ENCODE measurements at regions not wholly inside any gene's neighbourhood (a gene's known extent, or its start where the extent isn't known, plus 50 kb on each side); places are given as distances from the start of the nearest gene placed in this dataset.
"Not testable (repeated sequence)": the region's sequence is repeated elsewhere in the genome, so short reads cannot be mapped to it uniquely, and the experiment has no call there.

DNA sequence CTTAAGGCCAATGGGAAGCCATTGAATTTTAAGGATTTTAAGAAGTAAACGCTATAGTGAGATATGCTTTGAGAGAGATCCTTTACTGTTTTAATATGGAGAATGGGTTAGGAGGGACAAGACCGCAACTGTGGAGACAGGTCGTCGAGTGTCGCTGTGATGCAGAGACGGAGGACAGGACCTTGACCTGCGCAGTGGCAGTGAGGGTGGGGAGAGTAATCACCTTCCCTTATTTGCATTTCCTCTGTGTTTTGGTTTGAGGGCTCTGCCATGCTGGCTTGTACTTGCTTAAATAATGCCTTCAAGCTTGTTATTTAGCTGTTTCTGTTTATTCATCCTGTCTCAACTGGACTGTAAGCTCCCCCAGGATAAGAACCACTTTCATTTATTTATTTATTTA lies 345.0 kb downstream of the FBXW7 start:
- no peak for DNase-seq

DNA sequence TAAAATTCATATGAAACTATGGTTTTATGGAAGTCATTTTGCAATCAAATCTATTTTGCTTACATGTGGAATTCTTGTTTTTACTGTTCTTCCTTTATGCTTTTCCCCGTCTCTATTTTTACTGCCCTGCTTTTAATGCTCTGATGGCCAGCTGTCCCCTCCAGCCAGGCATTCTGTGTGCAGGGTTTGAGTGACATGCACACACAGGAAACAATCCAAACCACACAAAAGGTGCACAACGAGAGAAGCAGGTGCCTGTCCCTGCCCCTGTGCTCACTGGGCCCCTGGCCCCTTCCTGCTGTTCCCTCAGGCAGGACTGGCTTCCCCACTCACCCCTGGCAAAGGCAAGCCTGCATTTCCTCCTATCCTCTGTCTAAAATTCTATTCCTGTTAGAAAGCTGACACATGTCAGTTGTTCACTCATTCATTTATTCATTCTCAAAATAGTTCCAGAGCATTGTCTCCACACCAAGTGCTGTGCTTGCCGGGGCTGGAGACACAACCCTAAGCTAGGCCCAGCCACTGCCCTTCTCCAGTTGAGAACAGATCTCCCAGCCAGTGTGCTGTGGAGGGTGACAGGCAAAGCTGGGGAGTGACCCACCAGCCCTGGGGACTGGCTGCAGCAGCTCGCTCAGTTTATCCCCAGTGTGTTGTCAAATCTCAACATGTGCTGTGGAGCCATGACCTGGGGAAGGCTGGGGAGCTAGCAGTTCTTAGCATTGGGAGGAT lies 346.3 kb downstream of the FBXW7 start:
- no peak for DNase-seq

DNA sequence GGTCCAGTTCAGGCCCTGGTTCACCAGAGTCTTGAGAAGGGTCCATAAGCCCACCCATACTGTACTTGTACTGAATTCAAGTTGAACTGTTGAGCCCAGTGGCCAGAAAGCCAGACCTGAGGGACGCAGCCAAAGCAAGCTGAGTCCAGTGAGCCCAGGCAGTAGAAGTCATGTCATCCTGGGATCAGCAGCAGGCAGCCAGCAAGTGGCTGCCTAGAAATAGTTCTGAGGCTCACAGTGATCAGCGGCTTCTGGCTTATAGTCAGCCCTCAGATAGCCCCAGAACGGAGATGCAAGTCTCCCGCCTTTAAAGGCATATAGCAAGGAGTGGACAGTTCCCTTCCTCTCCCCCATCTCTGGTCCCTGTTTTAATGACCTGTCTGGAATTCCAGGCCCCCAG lies 347.1 kb downstream of the FBXW7 start:
- no peak for DNase-seq

DNA sequence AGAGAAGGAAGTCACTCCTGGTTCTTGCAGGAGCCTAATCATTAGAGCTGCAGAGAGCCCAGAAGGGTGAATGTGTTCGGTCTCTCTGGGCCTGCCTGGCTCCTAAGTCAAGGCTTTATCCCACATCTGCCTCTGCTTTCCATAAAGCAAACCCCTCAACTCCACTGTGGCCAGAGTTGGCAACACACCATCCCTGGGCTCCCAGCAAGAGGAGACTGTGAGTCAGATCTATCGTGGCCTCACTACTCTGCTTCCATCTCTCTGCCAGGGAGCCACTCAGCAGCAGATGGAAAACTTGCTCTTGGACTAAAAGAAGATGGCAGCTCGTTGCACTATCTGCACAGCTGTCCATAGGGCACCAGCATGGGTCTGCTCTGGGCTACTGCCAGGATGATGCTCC lies 348.2 kb downstream of the FBXW7 start:
- DNase-seq: no peak

- no peak for DNase-seq
These were observed 349.9 kb downstream of the FBXW7 start for GRCh38 chr4:152185786-152186550.

DNA sequence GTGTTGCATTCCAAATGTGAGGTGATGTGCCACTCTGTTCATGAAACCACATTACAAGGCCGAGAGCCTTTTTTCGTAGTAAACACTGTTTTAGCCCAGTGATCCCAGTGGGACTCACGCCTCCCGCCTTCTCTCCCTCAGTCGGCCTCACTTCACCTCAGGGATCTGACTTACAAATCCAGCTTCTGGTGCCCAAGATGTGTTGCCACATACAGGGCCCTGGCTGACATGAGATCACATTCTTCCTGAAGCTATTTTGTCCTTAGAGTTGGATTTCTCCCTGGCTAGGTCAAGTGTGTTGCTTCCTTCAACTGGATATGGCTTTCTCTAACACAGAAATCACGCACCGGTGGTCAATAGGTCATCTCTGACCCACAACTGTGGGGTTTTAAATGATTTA lies 354.7 kb downstream of the FBXW7 start:
- DNase-seq: no peak

GRCh38 chr4:152180369-152180768 lies 355.5 kb downstream of the FBXW7 start:
- no peak for DNase-seq

GRCh38 chr4:152177538-152177937 lies 358.4 kb downstream of the FBXW7 start:
- not testable (repeated sequence) for DNase-seq

GRCh38 chr4:152176627-152177214 lies 359.2 kb downstream of the FBXW7 start:
- DNase-seq: no peak

DNA sequence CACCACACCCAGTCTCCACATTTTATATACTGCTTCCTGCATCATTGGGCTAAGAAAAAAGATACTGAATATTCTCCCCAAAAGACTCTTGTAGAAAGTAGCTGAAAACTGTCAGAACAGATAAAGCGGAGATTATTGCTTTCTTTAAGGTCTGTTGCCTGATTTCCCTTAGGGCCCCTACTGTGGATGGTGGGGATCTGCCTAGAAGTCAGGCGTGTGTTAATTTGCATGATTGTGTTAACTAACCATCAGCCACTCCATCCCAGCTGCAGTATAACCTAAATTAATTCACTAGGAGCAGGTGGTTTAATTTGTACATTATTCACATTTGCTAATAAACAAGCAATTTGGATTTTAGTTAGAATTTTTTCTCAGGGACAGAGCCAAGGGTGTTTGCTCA lies 360.3 kb downstream of the FBXW7 start:
- DNase-seq: no peak

GRCh38 chr4:152172146-152172545 lies 363.7 kb downstream of the FBXW7 start:
- DNase-seq: no peak

- no peak for DNase-seq
These were observed 364.3 kb downstream of the FBXW7 start for GRCh38 chr4:152171556-152171955.

DNA sequence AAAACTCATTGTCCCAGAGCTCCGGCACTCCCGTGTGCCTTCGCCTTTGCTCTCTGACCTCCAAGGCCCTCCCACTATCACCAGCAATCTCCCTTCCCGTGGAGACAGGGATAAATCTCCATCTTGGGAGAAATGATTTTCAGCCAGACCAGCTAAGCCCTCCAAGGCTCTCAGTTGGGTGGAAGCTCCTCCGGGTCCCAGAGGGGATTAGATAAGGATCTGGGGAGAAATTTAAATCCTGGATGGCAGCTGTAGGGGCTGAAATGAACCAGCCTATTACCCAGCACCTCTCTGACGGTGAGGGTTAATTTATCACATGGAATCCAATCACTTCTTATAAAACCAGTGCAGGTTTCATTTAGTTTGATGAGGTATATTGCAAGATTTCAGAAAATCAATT lies 366.2 kb downstream of the FBXW7 start:
- DNase-seq: no peak

DNA sequence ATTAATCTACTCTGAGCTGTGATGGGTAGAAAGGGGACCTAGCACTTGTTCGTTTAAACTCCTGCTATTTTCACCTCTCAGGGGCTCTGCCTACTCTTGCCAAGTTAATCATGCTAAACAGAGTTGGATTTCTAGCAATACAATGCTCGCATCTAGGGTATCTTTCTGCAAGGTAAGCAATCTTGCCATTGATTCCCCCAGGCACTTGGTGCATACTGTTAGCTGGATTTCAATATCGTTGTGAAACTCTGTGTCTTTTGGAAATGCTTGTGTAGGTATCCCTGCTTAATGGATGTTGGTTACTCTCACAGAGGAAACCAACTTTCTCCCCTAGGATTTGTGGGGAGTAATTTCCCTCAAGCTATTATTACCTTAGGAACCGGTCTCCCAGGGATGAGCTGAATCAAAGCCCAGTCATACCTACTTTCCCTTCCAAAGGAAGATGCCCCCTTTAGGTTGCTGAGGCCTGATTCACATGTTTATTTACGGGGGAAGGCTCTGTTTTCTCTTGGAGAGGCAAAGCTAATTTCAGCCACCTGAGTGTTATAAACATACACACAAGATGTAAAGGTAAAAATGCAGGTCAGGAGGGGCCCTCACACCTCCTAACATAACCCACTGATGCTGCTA lies 366.8 kb downstream of the FBXW7 start:
- no peak for DNase-seq

DNA sequence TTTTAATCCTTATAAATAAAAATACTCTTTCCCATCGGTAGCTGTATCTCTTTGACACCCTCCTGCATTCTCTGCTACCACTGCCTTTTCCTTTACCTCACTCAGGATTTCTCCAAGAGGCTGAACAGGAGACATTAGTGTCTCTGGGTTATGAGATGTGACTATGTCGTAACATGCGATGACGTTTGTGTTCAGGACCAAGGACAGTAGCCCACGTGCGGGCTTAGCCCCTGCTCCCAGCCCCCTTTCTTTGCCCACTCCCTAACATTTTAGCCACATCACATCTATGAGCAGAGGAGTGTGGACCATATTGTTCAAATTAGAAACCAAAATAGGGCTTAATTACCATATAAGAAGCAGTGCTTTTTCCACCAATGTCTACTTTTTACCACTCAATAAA lies 369.3 kb downstream of the FBXW7 start:
- no peak for DNase-seq

DNA sequence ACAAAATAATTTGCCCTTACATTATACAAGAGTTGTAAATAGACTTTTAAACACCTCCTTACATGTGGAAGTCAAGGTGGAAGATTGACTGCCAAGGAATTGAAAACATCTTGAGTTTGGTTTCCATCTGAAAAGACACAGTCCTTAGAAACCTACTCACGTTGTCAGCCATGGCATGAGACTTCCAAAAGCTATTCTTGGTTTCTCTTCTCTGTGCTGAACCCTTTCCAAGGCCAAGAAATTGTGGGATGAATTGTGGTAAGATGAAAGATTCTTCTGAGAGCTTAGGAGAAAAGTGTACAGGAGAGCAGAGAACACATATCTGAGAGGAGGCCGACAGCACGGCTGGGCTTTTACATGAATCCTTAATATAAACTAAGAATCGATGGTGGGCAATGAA lies 370.0 kb downstream of the FBXW7 start:
- no peak for DNase-seq

DNA sequence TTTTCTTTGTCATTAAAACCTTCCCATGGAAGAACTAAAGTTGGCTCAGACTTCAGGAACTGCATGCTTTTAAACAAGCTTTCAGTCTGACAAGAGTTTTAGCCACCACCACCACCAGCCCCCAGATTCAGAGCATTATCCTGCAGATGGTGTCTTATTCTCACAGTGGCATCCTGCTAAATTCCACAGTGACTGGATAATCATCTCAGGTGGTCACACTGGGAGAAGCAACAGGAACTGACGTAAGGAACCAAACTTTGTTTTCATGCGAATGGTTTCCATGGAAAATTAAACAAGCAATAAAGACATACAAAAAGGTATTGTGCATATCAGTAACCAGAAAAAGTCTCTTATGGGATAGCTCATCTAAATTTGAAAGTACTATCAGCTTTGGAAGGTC lies 370.7 kb downstream of the FBXW7 start:
- DNase-seq: no peak

GRCh38 chr4:152164561-152164960 lies 371.3 kb downstream of the FBXW7 start:
- no peak for DNase-seq

DNA sequence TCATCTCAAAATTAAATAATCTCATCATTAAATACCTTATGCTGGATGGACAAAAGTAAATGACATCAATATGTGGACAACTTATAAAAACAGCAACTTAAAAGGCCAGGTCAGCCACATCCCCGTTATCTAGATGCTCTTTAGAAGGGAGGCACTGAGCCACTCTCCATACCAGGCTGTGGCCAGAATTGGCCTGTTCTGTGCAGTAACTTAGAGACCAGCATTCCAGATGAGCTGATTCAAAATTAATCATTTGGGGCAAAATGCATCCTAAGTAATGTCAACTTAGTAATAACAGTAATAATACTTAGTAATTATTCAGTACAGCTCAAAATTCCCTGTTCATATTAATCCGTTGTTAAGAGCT lies 373.6 kb downstream of the FBXW7 start:
- DNase-seq: no peak

GRCh38 chr4:152161676-152162330 lies 374.1 kb downstream of the FBXW7 start:
- no peak for DNase-seq

DNA sequence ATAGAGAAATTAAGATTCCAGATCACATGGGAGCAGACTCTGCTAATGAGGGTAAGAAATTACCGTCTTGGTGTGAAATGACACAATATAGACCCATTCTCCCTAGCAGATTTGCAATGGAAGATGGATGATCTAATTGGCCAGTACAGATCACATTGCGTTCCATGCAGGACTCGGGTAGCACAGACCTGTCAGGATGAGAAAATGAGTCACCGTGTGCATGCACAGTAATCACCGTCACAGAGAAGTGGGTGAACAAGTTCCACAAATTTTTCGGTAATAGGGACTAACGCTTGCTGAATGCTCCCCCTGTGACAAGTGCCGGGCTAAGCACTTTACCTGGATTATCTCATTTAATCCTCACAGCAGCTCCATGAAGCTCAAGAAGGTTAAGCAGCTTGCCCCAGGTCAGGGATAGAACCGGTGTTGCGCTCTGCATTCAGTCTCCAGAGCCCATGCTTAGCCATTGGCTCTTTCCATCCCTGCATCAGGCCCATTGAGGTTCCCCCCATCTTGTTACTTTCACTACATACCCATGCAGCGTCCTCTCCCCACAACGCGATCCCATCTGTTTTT lies 375.6 kb downstream of the FBXW7 start:
- no peak for DNase-seq

DNA sequence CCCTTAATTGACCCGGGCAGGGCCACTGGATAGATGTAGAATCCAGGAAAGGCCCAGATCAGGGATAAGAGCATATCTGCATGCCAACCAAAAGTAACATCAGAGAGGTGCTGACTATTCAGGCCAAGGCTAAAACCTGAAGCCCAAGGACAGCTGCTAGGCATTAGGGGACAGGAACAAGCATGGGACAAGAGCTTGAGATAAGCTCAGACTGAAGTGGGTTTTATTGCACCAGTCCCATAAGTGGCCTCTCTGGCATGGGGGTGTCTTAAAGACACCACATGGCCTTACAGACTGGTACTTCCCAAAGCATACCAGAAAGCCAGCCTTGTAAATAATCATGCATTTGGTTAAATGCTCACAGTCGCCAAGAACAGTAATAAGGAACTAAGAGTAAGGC lies 376.1 kb downstream of the FBXW7 start:
- no peak for DNase-seq

DNA sequence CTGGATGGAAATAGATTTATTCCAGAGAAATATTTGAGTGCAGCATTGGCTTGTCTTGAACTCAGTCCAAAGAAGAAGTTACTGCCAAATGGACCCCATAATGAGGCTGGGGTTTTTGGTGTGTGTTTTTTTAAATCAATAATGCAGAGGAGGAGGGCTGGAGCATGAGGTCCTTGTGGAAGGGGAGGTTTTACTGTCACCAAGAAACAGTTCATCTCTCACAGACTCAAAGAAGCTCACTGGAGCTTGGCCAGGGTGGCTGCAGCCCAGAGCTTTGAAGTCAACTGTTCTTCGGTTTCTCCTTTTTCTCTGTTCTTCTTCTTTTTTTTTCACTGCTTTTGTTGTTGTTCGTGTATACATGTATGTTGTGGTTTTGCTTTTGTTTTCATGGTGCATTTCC lies 377.7 kb downstream of the FBXW7 start:
- DNase-seq: no peak
